ENCODE measurements at regions not wholly inside any gene's neighbourhood (a gene's known extent, or its start where the extent isn't known, plus 50 kb on each side); places are given as distances from the start of the nearest gene placed in this dataset.
"Not testable (repeated sequence)": the region's sequence is repeated elsewhere in the genome, so short reads cannot be mapped to it uniquely, and the experiment has no call there.

DNA sequence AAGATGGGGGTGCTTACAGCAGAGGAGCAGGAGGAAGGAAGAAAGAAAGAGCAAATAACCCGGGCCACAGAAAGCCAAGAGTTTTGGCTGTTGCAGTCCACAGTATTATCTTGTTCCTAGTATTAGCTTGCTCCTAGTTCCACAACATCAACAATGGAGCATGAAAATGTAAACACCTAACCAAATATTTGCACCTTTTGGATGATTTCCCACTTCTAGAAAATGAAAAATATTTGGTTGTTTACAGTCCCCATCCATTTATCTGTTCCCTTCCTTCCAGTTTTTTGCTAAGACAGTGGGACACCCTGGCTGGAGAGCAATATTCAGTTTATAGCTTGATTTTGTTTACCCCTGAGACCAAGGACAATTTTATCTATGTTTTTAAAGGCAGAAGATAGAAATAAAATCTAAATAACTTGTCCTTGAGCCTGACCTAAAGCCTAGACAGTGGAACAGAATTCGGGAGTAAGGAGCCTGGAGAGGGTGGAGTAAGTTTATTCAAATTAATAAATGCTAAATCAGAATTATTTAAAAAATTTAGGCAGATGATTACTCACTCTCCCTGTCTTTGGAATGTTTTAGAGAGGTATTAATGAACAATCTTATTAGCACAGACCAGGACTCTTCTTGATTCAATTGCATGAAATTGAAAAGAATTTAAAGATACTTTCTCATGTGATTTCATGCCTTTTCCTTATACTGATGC is 51.6 kb downstream of the RESF1 start:
- DNase-seq: no peak

DNA sequence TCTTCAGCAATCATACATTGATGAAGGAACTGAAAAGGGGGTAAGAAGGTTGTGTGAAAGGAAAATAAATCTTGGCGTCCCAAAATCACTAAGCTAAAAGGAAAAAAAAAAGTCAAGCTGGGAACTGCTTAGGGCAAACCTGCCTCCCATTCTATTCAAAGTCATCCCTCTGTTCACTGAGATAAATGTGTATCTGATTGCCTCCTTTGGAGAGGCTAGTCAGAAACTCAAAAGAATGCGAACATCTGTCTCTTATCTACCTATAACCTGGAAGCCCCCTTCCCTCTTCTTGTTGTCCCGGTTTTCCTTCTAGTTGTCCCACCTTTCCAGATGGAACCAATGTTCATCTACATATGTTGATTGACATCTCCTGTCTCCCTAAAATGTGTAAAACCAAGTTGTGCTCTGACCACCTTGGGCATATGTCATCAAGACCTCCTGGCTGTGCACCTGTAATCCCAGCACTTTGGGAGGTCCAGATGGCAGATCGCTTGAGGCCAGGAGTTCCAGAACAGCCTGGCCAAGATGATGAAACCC is 53.1 kb downstream of the RESF1 start:
- DNase-seq: no peak

DNA sequence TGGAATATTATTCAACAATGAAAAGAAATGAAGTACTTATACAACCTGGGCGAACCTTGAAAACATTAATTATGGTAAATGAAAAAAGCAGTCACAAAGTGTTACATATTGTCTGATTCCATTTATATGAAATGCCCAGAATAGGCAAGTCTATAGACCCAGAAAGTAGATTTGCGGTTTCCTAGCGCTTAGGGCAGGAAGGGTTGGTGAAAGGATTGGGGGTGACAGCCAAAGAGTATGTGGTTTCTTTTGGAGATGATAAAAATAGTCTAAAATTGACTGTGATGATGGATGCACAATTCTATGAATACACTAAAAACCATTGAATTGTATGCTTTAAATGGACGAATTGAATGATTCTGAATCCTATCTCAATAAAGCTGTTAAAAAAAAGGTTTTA is 55.8 kb downstream of the RESF1 start:
- no peak for DNase-seq

DNA sequence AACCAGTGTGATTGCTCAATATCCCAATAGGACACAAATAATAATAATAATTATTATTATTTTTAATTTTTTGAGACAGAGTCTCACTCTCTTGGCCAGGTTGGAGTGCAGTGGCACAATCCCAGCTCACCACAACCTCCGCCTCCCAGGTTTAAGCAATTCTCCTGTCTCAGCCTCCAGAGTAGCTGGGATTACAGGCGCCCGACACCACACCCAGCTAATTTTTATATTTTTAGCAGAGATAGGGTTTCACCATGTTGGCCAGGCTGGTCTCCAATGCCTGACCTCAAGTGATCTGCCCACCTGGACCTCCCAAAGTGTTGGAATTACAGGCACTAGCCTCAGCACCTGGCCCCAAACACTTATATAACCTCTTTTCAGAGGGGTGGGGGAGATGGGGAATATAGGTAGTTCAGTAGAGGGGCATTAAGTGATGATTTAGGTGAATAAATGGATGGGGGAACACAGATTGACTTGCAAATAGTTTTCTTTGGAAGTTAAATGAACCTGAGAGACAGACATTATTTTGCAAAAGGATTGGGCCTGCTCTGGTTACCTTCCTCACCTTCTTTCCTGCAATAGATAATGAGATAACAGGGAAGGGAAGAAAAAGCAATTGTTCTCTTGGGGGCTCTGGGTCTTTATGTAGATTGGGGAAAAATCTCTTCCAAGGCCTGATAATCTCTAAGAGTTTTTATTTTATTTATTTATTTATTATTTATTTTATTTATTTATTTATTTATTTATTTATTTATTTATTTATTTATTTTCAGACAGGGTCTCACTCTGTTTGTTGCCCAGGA is 57.7 kb downstream of the RESF1 start:
- DNase-seq: no peak

DNA sequence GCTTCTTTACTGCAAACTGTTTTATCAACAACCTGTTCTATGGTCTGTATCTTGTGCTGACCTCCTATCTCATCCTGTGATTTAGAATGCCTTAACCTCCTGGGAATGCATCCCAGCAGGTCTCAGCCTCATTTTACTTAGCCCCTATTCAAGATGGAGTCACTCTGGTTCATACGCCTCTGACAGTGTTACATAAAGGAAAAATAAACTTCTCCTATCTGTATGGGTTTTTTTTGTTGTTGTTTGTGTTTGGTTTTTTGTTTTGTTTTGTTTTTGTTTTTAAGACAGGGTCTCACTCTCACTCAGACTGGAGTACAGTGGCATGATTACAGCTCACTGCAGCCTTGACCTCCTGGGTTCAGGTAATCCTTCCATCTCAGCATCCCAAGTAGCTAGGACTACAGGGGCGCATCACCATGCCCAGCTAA is 62.1 kb downstream of the RESF1 start:
- no peak for DNase-seq

DNA sequence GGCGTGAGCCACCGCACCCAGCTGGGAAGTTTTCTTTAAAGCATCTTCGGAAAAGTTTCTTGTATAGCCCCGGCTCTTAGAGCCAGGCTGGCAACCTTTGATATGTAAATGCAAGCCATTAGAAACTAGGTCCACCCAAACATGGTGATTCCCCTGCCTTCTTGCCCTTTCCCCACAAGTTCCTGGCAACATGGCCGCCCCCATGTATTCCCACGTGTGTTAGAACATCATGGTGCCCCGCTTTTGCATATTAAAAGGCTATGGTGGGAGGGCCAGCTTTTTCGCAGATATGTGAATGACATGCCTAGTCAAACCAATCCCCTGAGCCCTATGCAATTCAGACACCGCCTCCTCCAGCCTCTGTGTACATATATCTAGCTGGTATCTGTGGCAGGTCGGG is 63.2 kb downstream of the RESF1 start:
- DNase-seq: not testable (repeated sequence)

DNA sequence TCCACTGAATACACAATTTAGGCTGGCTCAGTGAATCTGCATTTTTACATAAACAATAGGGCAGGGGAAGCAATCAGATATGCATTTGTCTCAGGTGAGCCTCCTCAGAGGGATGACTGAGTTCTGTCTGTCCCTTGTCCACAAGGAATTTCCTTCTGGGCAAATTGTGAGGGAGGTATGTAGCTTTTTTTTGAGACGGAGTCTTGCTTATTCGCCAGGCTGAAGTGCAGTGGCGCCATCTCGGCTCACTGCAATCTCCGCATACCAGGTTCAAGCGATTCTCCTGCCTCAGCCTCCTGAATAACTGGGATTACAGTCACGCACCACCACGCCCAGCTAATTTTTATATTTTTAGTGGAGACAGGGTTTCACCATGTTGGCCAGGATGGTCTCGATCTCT is 64.6 kb downstream of the RESF1 start:
- not testable (repeated sequence) for DNase-seq

DNA sequence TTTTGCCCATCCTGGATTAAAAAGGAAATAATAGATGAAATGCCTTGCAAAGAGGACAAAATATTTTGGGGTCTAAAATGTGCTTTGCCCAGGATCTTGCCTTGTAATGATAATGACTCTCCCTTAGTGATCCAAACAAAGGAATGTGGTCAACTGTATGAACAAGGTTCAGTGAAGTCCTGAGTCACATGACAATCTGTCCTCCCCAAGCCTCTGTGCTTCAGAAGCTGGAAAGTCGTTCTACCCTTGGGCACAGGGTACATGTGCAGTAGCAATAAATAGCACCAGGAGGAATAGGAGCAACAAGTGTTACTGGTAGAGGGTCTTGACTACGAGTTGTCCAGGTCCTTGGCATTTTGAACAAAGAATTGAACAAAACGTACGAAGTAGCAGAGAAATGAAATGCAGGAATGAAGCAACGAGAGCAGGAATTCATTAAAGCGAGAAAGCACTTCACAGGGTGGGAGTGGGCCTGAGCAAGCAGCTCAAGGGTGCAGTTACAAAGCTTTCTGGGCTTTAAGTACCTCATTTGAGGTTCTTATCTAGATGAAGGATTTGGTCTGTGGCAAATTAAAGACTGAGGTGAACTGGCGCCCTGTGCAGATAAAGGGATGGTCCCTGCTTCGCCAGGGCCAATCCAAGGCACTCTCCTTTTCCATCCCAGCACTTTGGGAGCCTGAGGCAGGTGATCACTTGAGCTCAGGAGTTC is 65.8 kb downstream of the RESF1 start:
- DNase-seq: peak; percentile 57 to 59

DNA sequence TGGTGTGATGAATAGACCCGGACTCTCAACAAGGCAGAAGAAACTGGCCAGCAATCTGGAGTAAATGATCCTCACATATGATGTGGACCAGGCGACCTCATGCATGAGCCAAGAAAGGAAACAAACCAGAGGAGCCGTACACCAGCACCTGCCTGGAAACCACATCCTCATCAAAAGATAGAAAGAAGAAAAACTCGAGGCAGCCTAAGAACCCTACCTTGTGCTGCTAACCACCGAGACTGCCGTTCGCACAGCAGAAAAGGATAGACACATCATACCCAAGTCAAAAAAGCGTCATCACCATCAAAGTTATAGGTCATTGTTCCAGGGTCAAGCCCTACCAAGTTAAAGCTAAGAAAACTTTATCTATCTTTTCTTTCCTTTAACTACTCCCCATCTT is 66.7 kb downstream of the RESF1 start:
- DNase-seq: no peak

DNA sequence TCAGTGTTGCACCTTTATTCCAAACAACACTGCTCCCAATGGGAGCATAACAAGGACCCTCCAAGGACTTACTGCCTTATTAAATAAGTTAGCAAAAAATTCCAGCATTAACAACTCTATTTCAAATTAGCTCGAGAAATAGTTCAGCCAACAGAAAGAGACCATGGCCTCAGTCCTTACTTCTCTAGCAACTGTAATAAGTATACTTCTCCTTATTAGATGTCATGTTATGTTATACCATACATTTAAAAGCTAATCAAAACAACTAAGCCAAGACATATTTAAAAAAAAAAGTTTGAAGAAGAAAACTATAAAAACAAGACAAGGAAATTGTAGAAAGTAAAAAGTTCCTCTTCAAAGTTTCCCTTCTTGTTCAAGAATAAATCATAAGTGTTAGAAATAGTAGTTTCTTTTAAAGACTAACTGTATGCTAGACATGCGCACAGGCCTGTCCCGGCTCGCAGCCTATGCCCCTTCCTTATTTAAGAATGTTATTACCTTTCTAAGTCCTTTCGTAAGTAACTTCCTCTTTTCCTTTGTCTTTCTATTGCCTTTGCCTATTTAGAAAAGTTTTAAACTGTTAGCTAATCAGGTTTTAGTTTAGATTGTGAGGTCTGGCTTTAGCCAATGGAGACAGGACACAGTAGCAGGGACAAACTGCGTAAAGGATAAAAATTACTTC is 68.6 kb downstream of the RESF1 start:
- DNase-seq: no peak

DNA sequence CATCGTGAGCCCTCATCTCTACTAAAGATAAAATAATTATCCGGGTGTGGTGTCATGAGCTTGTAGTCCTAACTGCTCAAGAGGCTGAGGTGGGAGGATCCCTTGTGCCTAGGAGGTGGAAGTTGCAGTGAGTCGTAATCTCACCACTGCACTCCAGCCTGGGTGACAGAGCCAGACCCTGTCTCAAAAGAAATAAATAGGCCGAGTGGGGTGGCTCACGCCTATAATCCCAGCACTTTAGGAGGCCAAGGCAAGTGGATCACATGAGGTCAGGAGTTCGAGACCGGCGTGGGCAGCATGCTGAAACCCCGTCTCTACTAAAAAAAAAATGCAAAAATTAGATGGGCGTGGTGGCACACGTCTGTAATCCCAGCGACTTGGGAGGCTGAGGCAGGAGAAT is 70.9 kb downstream of the RESF1 start:
- DNase-seq: no peak

DNA sequence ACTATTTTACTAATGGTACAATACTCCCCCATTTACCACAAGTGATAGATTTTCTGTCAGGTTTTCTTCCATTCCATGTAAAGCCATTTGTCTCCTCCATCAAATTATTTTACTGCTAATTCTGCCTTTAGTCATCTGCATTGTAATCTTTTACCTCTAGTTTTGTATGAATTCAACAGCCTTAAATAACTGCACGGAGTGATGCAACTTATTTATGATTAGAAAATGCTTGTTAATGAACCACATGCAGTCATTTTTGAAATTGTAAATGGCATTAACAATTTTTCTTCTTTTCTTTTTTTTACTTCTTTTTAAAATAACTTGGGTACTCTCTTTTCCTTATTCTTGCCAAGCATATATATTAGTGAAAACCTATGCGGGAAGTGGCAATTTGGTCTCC is 71.5 kb downstream of the RESF1 start:
- no peak for DNase-seq

DNA sequence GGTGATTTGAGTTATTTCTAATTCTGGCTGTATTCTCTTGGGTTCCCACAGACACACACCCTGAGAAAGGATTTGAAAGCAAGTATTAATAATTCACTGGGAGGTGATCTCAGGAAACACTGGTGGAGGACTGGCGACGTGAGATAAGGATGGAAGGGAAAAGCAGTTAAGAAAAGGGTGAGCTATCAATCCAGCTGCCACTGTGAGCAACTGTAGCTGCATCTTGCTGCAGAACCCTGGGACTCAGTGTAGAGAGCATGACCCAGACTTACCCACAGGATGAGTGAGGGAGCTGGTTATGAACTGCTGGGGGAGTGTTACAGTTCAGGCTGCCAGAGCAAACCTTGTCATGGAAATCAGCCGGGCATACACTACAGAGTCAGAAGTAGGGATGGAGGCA is 71.9 kb downstream of the RESF1 start:
- DNase-seq: no peak

DNA sequence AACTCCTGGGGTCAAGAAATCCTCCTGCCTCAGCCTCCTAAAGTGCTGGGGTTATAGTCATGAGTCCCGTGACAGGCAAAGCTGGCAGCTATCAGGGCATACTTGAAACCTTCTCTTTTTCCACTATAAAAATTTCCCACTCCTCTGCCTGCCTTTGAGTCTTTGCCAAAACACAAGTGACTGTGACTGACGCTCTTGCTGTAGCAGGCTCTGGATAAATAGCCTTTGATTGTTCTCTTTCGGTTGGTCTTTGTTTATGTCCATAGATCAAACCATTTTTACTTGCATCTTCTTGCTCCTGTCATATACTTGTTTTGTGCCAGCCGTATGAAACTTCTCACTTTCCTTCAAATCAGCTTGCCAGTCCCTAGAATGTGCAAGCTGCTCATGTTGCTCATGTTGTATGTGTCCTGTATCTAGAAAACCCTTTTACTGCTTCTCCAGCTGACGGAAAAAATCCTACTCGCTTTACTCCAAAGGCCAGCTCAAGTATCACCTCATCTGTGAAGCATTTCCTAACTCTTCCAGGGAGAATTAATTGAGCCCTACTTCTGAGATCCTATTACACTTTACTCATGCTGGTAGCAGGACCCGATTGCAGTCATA is 73.1 kb downstream of the RESF1 start:
- DNase-seq: no peak

DNA sequence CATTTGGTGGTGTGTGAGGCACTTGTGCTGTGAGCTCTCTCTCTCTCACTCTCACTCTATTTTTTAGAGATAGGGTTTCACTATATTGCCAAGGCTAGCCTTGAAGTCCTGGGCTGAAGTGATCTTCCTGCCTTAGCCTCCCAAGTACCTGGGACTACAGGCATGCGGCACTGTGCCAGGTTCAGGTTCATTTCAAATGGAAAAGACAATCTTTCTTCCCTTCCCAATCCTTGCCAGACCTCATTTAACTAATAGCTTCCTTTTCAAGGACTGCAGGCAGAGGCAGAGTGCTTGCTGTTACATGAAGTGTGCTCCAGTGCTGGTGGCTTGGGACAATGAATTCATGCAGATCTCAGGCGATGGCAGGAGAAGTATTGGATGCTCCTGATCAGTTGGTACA is 73.2 kb upstream of the BICD1 start:
- DNase-seq: peak; percentile 51 to 81

DNA sequence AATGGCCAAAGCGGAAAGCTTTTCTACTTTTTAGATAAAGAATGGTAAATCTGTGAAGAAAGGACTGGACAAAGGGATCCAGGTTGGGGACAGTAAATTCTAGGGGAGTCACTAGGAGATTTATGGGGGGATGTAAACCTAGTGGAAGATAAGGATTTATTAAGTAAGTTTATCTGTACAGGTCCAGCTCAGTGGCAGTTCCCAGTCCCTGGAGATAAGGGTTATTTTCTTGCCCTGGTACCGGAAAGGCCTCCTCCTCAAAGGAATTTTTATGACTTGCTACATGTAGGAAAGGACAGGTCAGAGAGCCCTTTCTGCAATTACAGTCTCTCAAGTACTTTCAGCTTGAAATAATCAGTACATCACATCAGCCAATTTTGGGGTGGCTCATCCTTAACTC is 72.6 kb upstream of the BICD1 start:
- no peak for DNase-seq

DNA sequence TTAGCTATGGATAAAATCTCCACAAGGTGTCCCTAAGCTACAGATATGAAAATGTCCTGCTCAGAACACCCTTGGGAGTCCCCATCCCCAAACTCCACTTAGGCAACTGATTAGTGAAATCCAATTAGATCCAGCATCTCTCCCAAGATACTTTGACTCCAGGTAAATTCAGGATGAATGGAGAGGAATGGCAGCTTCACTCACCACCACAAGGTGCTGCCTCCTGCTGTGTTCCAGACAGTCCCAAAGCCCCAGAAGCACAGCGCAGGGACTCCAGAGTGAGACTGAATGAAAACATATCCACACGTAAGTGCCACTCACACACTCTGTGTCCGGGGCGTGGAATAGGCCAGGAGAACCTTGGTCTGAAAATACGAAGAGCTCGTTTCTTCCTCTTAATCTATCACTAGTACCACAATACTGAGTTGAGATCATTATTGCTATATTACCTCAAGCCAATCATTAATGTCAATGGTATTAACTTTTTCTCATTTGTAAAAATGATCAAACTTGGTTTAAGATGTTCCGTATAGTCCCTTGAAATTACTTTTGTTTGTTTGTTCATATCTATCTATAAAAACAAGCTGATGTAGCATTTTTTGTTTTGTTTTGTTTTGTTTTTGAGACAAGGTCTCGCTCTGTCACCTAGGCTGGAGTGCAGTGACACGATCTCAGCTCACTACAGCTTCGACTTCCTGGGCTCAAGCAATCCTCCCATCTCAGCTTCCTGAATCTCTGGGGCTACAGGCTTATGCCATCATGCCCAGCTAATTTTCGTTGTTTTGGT is 70.0 kb upstream of the BICD1 start:
- no peak for DNase-seq

DNA sequence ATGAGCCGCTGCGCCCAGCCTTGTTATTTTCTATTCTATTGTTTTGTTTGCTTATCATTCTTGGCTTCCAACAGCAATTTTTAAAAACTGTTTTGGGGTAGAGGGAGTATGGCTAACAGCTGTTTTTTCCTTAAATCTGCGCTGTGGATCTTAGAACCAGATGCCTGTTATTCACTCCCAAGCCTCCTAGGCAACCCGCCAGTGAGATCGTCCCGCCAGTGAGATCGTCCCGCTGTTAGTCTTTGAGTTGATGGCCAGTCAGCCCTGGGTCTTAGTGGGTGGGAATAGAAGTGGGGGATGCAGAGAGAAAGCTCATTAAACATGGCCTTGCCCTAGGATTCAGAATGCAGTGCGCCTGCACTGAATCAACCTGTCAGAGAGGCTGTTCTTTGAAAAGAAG is 67.3 kb upstream of the BICD1 start:
- no peak for DNase-seq

DNA sequence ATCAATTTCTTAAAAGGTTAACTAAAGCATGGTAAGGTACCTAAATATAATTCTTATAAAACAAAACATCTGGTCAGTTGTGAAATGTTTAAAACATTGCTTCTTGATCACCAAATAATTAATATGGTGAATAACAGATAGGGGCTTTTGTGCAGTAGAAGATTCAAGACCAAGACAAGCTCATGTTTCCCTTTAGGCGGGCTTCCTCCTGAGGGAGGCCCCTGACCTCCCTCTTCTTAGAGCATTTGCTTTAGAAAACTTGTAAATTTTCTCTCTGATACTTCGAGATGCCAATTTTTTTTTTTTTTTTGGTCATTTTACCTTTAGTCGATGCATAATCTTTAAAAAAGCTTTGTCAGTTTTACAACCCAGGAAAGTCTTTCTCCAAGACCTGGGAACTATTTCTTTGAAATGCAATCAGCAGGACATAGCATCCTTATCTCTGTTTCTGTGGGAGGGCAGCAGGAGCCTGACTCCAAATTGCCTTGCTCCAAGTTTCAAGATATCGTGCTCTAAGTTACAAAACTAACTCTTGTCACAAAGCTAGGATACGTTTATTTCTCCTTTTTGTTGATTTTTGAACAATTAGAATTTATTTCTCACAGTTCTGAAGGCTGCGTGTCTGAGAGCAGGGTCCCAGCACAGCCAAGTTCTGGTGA is 66.6 kb upstream of the BICD1 start:
- no peak for DNase-seq

DNA sequence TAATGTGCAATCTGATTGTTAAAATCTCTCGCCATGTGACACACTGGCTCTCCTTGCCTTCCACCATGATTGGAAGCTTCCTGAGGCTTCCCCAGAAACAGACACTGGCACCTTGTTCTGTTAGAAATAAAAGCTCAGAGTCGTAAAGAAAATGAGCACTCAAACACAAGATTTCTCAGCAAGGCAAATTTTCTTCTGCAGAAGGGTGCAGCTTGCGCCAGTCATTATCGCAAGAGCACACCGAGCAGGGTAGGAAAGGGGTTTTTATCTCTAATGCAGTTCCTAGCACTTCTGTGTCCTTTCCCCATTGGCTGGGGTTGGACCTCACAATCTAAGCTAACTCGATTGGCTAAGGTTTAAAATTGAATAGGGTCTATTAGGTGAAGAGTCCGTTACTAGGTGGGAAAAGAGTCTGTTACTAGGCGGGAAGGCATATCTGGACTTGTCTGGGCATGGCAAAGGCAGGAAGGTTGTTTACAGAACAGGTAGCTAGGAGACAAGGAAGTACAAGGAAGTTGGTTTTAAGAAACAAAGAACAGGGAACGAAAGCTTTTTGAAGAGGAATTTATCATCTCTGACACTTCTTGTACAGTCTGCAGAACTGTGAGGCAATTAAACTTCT is 62.6 kb upstream of the BICD1 start:
- DNase-seq: no peak

Data from NCI-H187 (cell line).